ENCODE measurements at regions not wholly inside any gene's neighbourhood (a gene's known extent, or its start where the extent isn't known, plus 50 kb on each side); places are given as distances from the start of the nearest gene placed in this dataset.

DNA sequence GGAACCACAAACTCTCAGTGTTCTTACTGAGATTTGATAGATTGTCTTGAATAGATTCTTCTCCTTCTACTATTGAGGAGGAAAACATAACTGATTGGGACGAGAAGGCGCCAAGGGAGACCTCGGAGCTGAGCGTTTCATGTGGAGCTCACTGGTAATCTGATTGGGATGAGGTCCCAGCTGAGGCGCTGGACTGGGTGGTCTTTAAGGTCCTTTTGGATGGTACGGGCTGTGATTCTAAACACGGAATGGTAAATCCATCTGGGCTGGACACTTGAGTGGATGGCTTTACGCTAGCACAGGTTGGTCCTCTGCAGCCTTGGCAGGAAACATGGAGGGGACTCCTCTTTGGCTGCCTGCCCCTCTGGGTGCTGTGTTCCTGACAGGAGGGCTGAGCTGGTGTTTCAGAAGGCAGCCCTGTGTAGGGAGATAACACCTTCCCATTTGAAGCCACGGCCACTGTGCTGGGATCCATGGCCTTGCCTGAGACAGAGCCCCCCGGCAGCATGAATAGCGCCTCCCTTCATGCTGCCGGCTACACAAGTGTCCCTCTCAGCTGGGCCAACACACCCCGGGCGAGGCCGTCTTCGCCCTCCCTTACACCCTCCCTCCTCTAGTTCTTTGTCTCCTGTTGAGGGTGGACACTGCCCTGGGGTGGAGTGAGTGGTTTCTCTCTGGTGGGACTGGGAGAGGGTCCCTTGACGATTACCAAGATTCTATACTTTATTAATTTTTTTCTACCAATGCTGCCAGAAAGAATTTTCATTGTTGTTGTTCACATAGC is 203.2 kb upstream of the SHH start:
- no peak for TF ChIP-seq SPI1 (IDR thresholded peaks at IDR 0.05; ENCODE audit: borderline replicate concordance, low read depth)
- TF ChIP-seq, protein P1, sequence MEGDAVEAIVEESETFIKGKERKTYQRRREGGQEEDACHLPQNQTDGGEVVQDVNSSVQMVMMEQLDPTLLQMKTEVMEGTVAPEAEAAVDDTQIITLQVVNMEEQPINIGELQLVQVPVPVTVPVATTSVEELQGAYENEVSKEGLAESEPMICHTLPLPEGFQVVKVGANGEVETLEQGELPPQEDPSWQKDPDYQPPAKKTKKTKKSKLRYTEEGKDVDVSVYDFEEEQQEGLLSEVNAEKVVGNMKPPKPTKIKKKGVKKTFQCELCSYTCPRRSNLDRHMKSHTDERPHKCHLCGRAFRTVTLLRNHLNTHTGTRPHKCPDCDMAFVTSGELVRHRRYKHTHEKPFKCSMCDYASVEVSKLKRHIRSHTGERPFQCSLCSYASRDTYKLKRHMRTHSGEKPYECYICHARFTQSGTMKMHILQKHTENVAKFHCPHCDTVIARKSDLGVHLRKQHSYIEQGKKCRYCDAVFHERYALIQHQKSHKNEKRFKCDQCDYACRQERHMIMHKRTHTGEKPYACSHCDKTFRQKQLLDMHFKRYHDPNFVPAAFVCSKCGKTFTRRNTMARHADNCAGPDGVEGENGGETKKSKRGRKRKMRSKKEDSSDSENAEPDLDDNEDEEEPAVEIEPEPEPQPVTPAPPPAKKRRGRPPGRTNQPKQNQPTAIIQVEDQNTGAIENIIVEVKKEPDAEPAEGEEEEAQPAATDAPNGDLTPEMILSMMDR (IDR thresholded peaks at IDR 0.05; ENCODE audit: insufficient read depth, low read length), result no peak
- no peak for TF ChIP-seq GABPA (IDR thresholded peaks at IDR 0.05; ENCODE audit: low read depth)
- TF ChIP-seq, protein P2, sequence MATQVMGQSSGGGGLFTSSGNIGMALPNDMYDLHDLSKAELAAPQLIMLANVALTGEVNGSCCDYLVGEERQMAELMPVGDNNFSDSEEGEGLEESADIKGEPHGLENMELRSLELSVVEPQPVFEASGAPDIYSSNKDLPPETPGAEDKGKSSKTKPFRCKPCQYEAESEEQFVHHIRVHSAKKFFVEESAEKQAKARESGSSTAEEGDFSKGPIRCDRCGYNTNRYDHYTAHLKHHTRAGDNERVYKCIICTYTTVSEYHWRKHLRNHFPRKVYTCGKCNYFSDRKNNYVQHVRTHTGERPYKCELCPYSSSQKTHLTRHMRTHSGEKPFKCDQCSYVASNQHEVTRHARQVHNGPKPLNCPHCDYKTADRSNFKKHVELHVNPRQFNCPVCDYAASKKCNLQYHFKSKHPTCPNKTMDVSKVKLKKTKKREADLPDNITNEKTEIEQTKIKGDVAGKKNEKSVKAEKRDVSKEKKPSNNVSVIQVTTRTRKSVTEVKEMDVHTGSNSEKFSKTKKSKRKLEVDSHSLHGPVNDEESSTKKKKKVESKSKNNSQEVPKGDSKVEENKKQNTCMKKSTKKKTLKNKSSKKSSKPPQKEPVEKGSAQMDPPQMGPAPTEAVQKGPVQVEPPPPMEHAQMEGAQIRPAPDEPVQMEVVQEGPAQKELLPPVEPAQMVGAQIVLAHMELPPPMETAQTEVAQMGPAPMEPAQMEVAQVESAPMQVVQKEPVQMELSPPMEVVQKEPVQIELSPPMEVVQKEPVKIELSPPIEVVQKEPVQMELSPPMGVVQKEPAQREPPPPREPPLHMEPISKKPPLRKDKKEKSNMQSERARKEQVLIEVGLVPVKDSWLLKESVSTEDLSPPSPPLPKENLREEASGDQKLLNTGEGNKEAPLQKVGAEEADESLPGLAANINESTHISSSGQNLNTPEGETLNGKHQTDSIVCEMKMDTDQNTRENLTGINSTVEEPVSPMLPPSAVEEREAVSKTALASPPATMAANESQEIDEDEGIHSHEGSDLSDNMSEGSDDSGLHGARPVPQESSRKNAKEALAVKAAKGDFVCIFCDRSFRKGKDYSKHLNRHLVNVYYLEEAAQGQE (IDR thresholded peaks at IDR 0.05; ENCODE audit: insufficient replicate concordance, low read depth), result no peak
- TF ChIP-seq POLR2AphosphoS5 (IDR thresholded peaks at IDR 0.05; ENCODE audit: low read depth), result no peak
- Histone ChIP-seq H3K27me3 (ENCODE audit: insufficient read depth, poor library complexity, severe bottlenecking) (no peaks in the 10 kb centered on the region), H3K4me3 (replicated peaks; ENCODE audit: insufficient read depth, low read length) (no peak overlapping the region), H3K27ac (replicated peaks) (no peak overlapping the region)
- DNase-seq (ENCODE audit: low read depth in 1 of 2, low spot score in 1 of 2), result no peak

DNA sequence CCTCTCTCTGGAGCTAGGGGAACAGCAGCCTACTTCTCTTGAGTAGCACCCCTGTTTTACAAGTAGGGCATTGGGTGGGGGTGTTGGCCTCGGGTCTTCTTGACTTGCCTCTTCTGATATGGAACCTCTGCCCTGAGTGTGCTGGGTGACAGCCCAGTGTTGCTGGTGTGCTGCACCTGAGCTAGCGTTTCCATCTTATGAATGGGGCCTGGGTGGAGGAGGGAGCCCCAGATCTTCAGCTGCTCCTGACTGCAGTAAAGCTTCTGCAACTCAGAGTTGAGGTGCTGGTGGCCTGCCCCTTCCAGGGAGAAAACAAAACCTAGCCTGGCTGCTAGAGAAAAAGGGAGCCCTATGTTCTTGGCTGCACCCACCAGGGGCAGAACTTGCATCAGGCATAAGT is 202.5 kb upstream of the SHH start:
- H3K27ac ChIP-seq (replicated peaks), result no peak overlapping the region
- TF ChIP-seq SPI1 (IDR thresholded peaks at IDR 0.05; ENCODE audit: borderline replicate concordance, low read depth) (no peak), GABPA (IDR thresholded peaks at IDR 0.05; ENCODE audit: low read depth) (no peak), POLR2AphosphoS5 (IDR thresholded peaks at IDR 0.05; ENCODE audit: low read depth) (no peak)
- TF ChIP-seq, protein P1 (IDR thresholded peaks at IDR 0.05; ENCODE audit: insufficient read depth, low read length), result no peak
- TF ChIP-seq, protein P2 (IDR thresholded peaks at IDR 0.05; ENCODE audit: insufficient replicate concordance, low read depth), result no peak
- DNase-seq (ENCODE audit: low read depth in 1 of 2, low spot score in 1 of 2), result no peak
- H3K4me3 ChIP-seq (replicated peaks; ENCODE audit: insufficient read depth, low read length), result no peak overlapping the region
- no peaks in the 10 kb centered on the region for H3K27me3 ChIP-seq (ENCODE audit: insufficient read depth, poor library complexity, severe bottlenecking)

DNA sequence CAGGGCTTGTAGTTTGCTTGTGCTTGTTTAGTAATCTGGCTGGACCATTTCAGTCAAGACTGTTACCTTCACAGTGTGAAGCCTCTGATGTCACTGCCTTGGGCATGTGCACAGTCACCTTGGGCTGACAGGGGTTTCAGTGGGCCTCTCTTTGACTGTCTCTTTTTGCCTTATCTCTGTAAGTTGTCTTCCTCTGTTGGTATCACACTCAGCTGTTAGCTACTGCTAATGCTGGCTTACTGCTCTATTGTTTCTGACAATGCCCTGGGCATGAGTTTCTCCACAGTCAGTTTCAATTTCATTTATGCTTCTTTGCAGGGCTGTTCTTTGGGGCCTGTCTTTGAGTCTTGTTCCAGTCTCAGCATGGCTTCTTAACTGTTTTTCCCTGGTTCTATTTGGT is 201.9 kb upstream of the SHH start:
- H3K27me3 ChIP-seq (ENCODE audit: insufficient read depth, poor library complexity, severe bottlenecking), result no peaks in the 10 kb centered on the region
- DNase-seq (ENCODE audit: low read depth in 1 of 2, low spot score in 1 of 2), result no peak
- TF ChIP-seq, protein P2 (IDR thresholded peaks at IDR 0.05; ENCODE audit: insufficient replicate concordance, low read depth), result no peak
- TF ChIP-seq, protein P1 (IDR thresholded peaks at IDR 0.05; ENCODE audit: insufficient read depth, low read length), result no peak
- TF ChIP-seq POLR2AphosphoS5 (IDR thresholded peaks at IDR 0.05; ENCODE audit: low read depth), result no peak
- no peak for TF ChIP-seq GABPA (IDR thresholded peaks at IDR 0.05; ENCODE audit: low read depth)
- no peak for TF ChIP-seq SPI1 (IDR thresholded peaks at IDR 0.05; ENCODE audit: borderline replicate concordance, low read depth)
- H3K27ac ChIP-seq (replicated peaks), result no peak overlapping the region
- no peak overlapping the region for H3K4me3 ChIP-seq (replicated peaks; ENCODE audit: insufficient read depth, low read length)
